NK-92 treated with Interleukin-12 subunit alpha and Interleukin-12 subunit beta, amount 100 ng/mL, for 24 hours (cell line): ENCODE measurements at regions not wholly inside any gene's neighbourhood (a gene's known extent, or its start where the extent isn't known, plus 50 kb on each side); places are given as distances from the start of the nearest gene placed in this dataset.
"Not testable (repeated sequence)": the region's sequence is repeated elsewhere in the genome, so short reads cannot be mapped to it uniquely, and the experiment has no call there.

Source experiments
- DNase-seq: peaks from one replicate; lab custom pipeline; 2025; lab: John Stamatoyannopoulos, UW

- DNase-seq = no peak
These were observed 65.8 kb downstream of the MTX3 start for GRCh38 chr5:79924936-79925893.

GRCh38 chr5:79923431-79923830, 67.6 kb downstream of the MTX3 start:
- DNase-seq = no peak

- DNase-seq = no peak
These were observed 68.4 kb downstream of the MTX3 start for GRCh38 chr5:79922626-79923025.

GRCh38 chr5:79907452-79907851, 83.6 kb downstream of the MTX3 start:
- DNase-seq = not testable (repeated sequence)

- not testable (repeated sequence) for DNase-seq
These were observed 88.5 kb downstream of the MTX3 start for GRCh38 chr5:79902571-79902970.

- DNase-seq = no peak
These were observed 89.4 kb downstream of the MTX3 start for GRCh38 chr5:79901631-79902030.

- no peak for DNase-seq
These were observed 92.5 kb downstream of the MTX3 start for GRCh38 chr5:79898611-79899010.

- DNase-seq = no peak
These were observed 97.1 kb downstream of the MTX3 start for GRCh38 chr5:79893976-79894375.

- DNase-seq = no peak
These were observed 97.6 kb downstream of the MTX3 start for GRCh38 chr5:79893485-79893884.

- DNase-seq = no peak
These were observed 100.2 kb downstream of the MTX3 start for GRCh38 chr5:79890930-79891249.

GRCh38 chr5:79890119-79890929, 100.7 kb downstream of the MTX3 start:
- DNase-seq = no peak

- no peak for DNase-seq
These were observed 102.4 kb downstream of the MTX3 start for GRCh38 chr5:79888643-79889042.

- no peak for DNase-seq
These were observed 104.0 kb downstream of the MTX3 start for GRCh38 chr5:79886925-79887655.

- DNase-seq = no peak
These were observed 104.6 kb downstream of the MTX3 start for GRCh38 chr5:79886456-79886855.

GRCh38 chr5:79879880-79880279, 111.2 kb downstream of the MTX3 start:
- not testable (repeated sequence) for DNase-seq

GRCh38 chr5:79878721-79879336, 112.2 kb downstream of the MTX3 start:
- DNase-seq = no peak

- no peak for DNase-seq
These were observed 112.9 kb downstream of the MTX3 start for GRCh38 chr5:79878136-79878679.

GRCh38 chr5:79876456-79876855, 114.6 kb downstream of the MTX3 start:
- no peak for DNase-seq

- DNase-seq = no peak
These were observed 115.8 kb downstream of the MTX3 start for GRCh38 chr5:79875230-79875629.

- no peak for DNase-seq
These were observed 117.9 kb downstream of the MTX3 start for GRCh38 chr5:79873187-79873586.

- DNase-seq = no peak
These were observed 118.8 kb downstream of the MTX3 start for GRCh38 chr5:79872291-79872690.
